NCI-H2171 (cell line): ENCODE measurements at regions not wholly inside any gene's neighbourhood (a gene's known extent, or its start where the extent isn't known, plus 50 kb on each side); places are given as distances from the start of the nearest gene placed in this dataset.
"Not testable (repeated sequence)": the region's sequence is repeated elsewhere in the genome, so short reads cannot be mapped to it uniquely, and the experiment has no call there.

Source experiments
- DNase-seq: peaks from one replicate; lab custom pipeline; 2025; lab: John Stamatoyannopoulos, UW

GRCh38 chr3:22318325-22318724 lies 567.3 kb upstream of the ZNF385D start:
- no peak for DNase-seq

GRCh38 chr3:22319446-22319845 lies 568.4 kb upstream of the ZNF385D start:
- DNase-seq: no peak

- no peak for DNase-seq
Observed at GRCh38 chr3:22322861-22323260, 571.9 kb upstream of the ZNF385D start.

GRCh38 chr3:22326305-22326704 lies 575.3 kb upstream of the ZNF385D start:
- no peak for DNase-seq

- DNase-seq: no peak
Observed at GRCh38 chr3:22334996-22335395, 584.0 kb upstream of the ZNF385D start.

GRCh38 chr3:22349215-22349851 lies 598.3 kb upstream of the ZNF385D start:
- DNase-seq: no peak

- DNase-seq: no peak
Observed at GRCh38 chr3:22351806-22352205, 600.8 kb upstream of the ZNF385D start.

GRCh38 chr3:22353126-22353525 lies 602.1 kb upstream of the ZNF385D start:
- no peak for DNase-seq

- no peak for DNase-seq
Observed at GRCh38 chr3:22358334-22358733, 607.3 kb upstream of the ZNF385D start.

GRCh38 chr3:22360164-22360563 lies 609.2 kb upstream of the ZNF385D start:
- no peak for DNase-seq

- DNase-seq: no peak
Observed at GRCh38 chr3:22360970-22361369, 610.0 kb upstream of the ZNF385D start.

- DNase-seq: no peak
Observed at GRCh38 chr3:22361521-22361920, 610.5 kb upstream of the ZNF385D start.

GRCh38 chr3:22364851-22365250 lies 613.8 kb upstream of the ZNF385D start:
- DNase-seq: no peak

GRCh38 chr3:22366781-22367180 lies 615.8 kb upstream of the ZNF385D start:
- no peak for DNase-seq

GRCh38 chr3:22371036-22371435 lies 620.0 kb upstream of the ZNF385D start:
- no peak for DNase-seq

- DNase-seq: no peak
Observed at GRCh38 chr3:22371607-22372291, 620.7 kb upstream of the ZNF385D start.

- no peak for DNase-seq
Observed at GRCh38 chr3:22372292-22373062, 621.5 kb upstream of the ZNF385D start.

GRCh38 chr3:22373182-22373581 lies 622.2 kb upstream of the ZNF385D start:
- DNase-seq: no peak

- DNase-seq: no peak
Observed at GRCh38 chr3:22373827-22374226, 622.8 kb upstream of the ZNF385D start.

- no peak for DNase-seq
Observed at GRCh38 chr3:22377421-22377820, 626.4 kb upstream of the ZNF385D start.

- no peak for DNase-seq
Observed at GRCh38 chr3:22378869-22379268, 627.9 kb upstream of the ZNF385D start.

- DNase-seq: no peak
Observed at GRCh38 chr3:22380253-22380652, 629.2 kb upstream of the ZNF385D start.

GRCh38 chr3:22381564-22381963 lies 630.6 kb upstream of the ZNF385D start:
- not testable (repeated sequence) for DNase-seq
